ENCODE measurements at regions not wholly inside any gene's neighbourhood (a gene's known extent, or its start where the extent isn't known, plus 50 kb on each side); places are given as distances from the start of the nearest gene placed in this dataset.
"Not testable (repeated sequence)": the region's sequence is repeated elsewhere in the genome, so short reads cannot be mapped to it uniquely, and the experiment has no call there.

GRCh38 chr6:139747154-139747553 is 372.7 kb upstream of the CITED2 start:
- no peak for DNase-seq

DNA sequence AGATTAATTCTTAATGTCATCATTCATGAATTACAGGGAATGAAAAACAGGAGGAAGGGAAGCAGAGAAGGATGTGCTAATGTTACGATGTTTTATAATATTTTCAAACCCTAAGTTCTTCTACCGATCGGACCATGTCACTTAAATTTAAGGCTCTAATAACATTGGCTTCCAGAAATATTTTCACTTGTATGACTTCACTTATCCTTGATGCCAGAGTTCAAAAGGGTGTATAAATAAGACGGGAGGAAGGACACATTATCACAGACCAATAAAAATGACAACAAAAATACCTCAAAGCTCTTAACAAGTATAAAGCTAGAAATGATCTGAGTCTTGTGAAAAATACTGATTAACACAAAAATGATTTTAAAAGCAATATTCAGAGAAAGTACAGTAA is 370.4 kb upstream of the CITED2 start:
- no peak for DNase-seq

DNA sequence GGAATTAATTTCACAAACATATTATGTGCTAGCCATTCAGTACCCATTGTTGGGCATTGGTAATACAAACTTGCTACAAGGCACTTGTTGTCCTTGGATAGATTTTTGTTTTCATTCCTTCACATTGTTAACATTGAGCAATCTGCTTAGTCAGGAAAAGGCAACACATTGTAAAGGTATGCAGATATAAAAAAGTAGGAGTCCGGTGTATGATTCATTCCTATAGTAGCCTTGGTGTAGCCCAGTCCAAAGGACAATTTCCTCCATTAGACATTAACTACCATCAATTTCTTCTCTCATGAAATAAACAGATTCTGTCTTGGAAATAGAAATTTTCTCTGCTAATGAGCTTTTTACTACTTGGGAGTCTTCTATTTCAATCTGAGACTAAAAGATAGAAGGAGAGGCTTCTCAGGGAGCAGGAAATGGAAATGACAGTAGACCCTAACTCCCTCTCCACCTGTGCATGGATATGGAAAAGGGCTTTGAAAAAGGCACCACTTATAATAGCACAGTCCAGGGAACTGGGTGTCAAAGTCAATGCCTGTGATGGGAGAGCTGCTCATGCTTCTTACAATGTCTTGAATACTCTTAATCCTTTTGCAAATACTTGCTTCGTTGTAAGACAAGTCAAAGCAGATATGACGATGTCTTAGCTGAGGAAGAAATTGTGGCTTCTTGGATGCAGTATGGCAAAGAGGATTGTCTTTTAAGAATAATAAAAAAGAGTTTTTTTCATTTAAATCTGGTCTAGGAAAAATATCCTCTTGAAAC is 369.4 kb upstream of the CITED2 start:
- no peak for DNase-seq

DNA sequence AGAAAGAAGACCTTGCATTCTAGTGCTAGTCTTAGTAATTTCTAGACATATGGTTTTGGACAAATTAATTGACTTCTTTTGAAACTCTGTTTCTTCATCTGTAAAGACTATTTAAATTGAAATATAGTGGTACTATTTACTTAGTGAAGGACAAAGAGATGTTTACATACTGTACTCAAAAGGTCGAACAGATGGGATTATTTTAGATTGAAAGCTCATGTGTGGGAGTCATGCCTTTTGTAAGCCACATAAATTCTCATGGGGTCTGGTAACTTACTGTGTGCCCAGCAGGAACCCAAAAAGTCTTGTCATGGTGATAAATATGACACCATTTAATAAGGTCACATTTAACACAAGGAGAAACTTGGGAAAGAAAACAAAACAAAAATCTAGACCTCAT is 368.2 kb upstream of the CITED2 start:
- no peak for DNase-seq

DNA sequence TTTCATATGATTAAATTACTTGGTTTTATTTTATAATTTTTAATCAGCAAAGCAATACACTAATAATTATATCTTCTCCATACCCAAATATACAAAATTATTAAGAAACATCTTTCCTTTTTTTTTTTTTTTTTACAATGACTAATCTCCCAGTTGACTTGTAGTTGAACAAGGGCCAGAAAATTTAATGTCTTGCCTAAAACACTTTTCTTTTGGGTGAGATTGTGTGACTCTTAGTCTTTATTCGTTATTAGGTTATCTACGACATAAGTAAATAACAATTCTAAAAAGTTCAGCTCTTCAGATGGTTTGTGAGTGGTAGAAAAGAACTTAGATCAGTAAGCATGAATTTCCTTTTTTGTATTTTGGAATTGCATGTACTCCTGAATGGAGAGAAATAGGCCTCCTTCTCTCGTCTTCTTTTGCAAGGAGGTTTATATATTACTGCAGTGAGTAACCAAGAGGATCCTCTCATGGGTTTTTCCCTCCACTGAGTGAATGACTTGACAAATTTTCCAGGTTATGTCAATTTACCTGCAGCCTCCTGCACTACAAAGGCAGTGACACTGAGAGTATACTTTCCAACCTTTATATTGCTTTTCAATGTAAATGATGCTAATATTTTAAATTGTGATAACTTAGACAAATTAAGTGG is 364.5 kb upstream of the CITED2 start:
- no peak for DNase-seq

GRCh38 chr6:139736325-139736906 is 362.0 kb upstream of the CITED2 start:
- no peak for DNase-seq

- no peak for DNase-seq
Measured at GRCh38 chr6:139732451-139732850, 358.0 kb upstream of the CITED2 start.

DNA sequence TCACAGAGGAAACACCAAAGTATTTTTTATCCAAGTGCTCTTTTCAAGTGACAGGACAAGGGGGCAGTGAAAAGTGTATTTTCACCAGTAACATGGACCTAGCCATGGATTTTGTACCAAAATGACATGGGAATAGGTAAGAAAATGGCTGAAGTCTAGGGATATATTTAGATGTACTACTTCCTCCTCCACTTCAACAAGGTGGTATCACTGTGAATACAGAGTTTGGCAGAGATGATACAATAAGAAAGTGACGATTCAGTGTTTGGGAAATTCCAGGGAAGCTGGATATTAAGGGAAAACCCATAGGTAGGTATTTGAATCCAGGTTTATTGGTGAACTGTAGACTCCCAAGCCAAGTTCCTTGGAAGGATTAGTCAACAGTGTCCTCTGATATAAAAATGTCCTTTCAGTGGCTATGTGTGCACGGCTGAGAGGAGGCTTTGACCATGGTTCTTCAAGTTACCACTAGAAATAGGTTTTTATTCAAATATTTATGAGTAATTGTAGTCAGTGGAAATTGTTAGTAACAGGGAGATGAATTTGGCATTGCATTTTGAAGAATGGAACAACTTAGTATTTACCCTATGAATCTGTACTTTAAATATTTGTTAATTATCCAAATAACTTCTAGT is 356.0 kb upstream of the CITED2 start:
- no peak for DNase-seq

DNA sequence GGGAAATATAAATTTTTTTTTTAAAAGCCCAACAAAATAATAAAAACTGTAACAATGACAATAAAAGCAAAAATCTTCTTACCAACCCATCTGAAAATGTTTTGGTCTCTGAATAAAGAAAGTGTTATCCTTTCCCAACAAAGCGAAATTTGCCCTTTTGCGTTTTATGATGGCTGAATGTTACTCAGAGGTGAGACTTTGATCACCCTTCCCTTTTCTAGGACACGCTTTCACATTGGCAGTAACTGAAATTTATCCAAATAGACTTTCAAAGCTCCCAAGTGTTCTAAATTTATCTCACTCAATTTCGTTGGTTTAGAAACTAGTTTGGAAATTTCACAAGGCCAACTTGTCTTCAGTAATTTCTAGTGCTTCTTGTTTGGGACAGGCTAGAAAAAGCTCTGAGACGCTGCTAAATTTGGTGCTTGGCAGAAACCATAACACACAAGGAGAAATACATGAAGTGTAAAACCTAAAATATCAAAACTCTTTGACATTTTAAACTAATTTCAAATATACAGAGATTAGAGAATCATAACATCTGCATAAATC is 354.5 kb upstream of the CITED2 start:
- DNase-seq = no peak

DNA sequence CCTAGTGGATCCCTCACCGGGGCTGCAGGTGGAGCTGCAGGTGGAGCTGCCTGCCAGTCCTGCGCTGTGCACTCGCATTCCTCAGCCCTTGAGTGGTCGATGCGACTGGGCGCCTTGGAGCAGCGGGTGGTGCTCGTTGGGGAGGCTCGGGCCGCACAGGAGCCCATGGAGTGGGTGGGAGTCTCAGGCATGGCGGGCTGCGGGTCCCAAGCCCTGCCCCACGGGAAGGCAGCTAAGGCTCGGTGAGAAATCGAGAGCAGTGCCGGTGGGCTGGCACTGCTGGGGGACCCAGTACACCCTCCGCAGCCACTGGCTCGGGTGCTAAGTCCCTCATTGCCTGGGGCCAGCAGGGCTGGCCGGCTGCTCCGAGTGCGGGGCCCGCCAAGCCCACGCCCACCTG is 351.8 kb upstream of the CITED2 start:
- DNase-seq = not testable (repeated sequence)

GRCh38 chr6:139722530-139722929 is 348.1 kb upstream of the CITED2 start:
- no peak for DNase-seq

DNA sequence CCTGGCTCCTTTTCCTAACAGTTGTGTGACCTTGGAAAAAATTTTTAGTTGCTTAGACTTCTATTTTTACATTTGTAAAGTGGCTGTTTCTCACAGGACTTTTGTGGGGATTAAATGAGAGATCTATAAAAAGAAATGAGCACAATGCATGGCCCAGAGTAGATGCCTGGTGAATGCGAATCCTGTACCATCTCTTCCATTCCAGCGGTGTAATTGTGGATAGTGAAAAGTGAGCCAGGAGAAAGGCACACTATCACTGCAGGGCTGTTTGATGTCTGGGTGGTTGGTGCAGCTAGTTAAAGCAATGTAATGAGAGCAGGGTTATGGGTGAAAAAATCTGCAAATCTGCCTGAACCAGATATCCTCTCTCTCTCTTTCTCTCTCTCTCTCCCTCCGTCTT is 347.5 kb upstream of the CITED2 start:
- DNase-seq = no peak

DNA sequence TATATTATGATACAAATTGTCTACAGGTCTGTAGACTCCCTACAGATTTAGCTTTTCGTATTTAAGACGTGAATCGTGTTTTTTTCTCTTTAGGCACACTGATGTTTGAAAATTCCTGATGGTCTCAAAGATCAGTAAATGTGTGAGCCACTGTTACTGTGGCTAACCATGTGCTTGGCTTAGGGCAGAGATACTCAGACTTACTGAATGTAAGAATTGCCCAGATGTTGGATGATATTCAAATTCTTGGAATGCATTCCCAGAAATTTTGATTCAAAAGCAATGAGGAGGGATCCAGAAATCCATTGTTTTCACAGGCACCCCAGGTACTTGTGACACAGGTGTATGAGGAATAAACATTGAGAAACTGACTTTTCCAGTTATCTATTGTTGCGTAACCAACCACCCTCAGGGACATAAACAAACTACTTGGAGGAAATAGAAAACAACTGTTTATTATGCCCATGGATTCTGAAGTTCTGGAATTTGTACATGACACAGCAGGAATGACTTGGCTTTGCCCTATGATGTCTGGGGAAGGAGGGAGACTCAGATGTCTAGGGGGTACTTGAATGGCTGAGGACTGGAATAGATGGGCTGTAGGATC is 339.6 kb upstream of the CITED2 start:
- no peak for DNase-seq

DNA sequence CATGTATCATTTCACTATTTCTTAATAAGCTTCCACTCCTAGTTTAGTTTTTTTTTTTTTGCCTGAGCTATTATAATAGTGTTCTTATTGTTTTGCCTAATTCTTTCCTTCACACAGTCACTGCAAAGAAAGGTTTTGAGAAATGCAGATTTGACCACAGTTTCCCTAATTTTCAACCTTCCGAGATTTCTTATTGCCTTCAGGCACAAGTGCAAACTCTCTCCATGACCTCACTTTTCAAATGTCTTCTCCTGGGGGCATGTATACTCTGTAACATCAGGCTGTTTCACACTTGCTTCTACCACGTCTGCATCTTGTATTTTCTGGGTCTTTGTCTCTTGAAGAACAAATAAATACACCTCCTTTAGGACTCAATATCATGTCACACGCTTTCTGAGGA is 339.0 kb upstream of the CITED2 start:
- no peak for DNase-seq

- DNase-seq = no peak
Measured at GRCh38 chr6:139712830-139713229, 338.4 kb upstream of the CITED2 start.

DNA sequence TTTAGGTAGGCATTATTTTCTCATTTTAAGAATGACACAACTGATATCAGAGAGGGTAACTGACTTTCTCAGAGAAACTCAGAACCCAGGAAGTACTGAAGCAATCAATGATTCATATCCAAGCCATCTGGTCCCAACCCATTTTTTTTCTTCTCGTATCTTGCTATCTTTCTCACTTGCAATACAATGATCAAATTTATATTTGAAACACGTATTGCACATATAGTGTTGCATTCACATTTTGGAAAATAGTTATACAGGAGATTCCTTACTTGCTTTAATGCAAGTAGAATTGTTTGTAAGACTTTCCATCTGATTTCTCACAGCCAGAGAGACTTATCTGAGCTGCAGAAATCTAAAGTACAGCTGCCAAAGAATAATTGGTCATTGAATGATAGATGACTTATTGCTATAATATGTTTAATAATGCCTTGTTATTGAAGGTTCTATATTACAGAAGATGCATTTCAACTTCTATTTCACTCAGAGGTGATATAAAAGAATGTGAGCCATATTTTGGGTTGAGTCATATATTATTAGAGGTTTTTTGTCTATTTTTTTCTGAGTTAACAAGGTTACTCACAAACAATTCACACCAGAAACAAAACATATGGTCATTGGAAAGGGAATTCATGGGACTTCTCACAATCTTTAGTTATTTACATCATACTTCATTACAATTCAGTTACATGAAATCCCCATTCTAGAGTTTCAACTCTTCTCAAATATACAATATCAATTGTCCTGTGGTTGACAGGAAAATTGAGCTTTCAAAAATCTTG is 337.5 kb upstream of the CITED2 start:
- DNase-seq = no peak

- no peak for DNase-seq
Measured at GRCh38 chr6:139710556-139710955, 336.1 kb upstream of the CITED2 start.

- DNase-seq = no peak
Measured at GRCh38 chr6:139708337-139709199, 334.1 kb upstream of the CITED2 start.

DNA sequence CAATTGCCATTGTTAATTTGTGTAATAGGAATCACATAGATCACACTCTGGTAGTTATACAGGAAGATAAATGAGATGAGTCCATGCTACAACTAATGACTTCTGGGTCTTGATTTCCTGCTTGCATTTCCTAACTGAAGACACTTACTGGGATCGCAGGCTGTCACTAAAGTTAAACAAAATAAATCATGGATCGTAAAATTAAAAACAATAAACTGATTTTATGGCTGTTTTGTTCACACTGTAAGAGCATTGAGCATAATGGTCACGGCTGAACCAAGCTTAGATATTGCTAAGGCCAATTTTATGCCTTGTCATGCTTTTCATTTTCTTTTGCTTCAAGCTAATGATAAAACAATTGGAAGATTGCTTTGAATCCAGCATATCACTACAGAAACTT is 332.5 kb upstream of the CITED2 start:
- no peak for DNase-seq

DNA sequence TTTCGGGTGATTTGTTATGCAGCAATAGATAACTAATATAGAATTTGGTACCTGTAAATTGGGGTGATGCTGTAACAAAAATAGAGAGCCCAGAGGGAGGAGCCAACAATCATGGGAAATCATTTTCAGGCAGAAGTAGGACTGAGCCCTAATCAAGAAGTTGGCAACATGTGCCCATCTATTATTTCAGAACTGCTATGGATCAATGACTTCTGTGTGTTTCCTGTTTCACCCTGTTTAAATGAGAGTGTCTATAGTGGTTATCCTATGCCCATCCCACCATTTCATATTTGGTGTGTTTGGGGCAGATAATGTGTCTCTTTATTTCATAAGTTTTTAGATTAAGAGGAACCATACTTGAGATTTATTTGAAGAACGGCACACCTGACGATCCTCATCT is 330.8 kb upstream of the CITED2 start:
- DNase-seq = no peak

DNA sequence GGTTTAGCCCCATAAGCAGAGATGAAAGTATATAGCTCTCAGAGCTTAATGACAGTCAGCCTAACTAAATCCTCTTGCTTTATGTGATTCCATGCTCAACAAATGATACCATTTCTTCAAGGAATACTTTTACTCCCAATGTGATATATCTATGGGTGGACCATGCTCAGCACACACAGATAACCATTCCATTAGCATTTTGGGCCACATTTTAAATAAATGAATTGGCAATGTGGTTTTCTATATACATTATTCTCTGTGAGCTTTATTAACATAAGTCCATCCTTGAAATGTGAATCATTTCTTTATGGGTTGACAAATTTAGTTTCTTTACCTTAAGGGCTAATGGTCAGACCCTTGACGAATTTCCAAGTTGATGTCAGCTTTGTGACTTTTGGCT is 329.3 kb upstream of the CITED2 start:
- DNase-seq = no peak

All from DMS79 (cell line).